GM12872 (cell line): ENCODE measurements at regions not wholly inside any gene's neighbourhood (a gene's known extent, or its start where the extent isn't known, plus 50 kb on each side); places are given as distances from the start of the nearest gene placed in this dataset.

Source experiments
- CTCF ChIP-seq: IDR thresholded peaks from 3 replicates; pipeline ENCODE4 v1.5.1; 2011; ENCODE audit warnings: low read depth, mild to moderate bottlenecking, low read length, moderate library complexity; ENCODE audit not compliant: insufficient read depth

- no peak for TF ChIP-seq CTCF
Observed at GRCh38 chr1:14517841-14518180, 80.7 kb upstream of the KAZN start.

- TF ChIP-seq CTCF = no peak
Observed at GRCh38 chr1:14519976-14520375, 78.5 kb upstream of the KAZN start.

- no peak for TF ChIP-seq CTCF
Observed at GRCh38 chr1:14520514-14521163, 77.8 kb upstream of the KAZN start.

GRCh38 chr1:14521622-14522021 lies 76.9 kb upstream of the KAZN start:
- TF ChIP-seq CTCF = no peak

GRCh38 chr1:14522077-14522925 lies 76.2 kb upstream of the KAZN start:
- no peak for TF ChIP-seq CTCF

GRCh38 chr1:14522926-14523241 lies 75.6 kb upstream of the KAZN start:
- no peak for TF ChIP-seq CTCF

- no peak for TF ChIP-seq CTCF
Observed at GRCh38 chr1:14524826-14525636, 73.5 kb upstream of the KAZN start.
